Fibroblast of skin of right biceps (primary cell): ENCODE measurements at regions not wholly inside any gene's neighbourhood (a gene's known extent, or its start where the extent isn't known, plus 50 kb on each side); places are given as distances from the start of the nearest gene placed in this dataset.
"Not testable (repeated sequence)": the region's sequence is repeated elsewhere in the genome, so short reads cannot be mapped to it uniquely, and the experiment has no call there.

Experiments used
- DNase-seq: peaks from one replicate; pipeline ENCODE4 v3.0.0-alpha.2; 2013

DNA sequence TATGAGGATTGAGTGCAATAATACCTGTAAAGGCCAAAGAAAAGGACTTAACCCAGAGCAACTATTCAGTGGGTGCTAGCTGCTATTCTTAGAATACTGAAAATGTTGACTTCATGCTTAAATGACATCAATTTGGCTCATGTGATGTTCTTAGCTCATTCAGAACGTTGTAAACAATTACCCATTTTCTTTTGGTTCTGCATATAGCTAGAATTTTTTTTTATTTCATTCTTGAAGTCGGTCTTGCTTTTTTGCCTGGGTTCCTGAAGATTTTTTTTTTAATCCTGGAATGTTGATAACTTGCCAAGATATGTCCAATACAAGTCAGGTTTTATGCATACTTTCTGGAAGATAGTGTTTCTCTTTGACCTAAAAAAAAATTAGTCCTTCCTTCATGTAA, 772.0 kb downstream of the LTN1 start:
- peak; percentile 56 for DNase-seq

GRCh38 chr21:28216976-28217523, 775.6 kb downstream of the LTN1 start:
- no peak for DNase-seq

DNA sequence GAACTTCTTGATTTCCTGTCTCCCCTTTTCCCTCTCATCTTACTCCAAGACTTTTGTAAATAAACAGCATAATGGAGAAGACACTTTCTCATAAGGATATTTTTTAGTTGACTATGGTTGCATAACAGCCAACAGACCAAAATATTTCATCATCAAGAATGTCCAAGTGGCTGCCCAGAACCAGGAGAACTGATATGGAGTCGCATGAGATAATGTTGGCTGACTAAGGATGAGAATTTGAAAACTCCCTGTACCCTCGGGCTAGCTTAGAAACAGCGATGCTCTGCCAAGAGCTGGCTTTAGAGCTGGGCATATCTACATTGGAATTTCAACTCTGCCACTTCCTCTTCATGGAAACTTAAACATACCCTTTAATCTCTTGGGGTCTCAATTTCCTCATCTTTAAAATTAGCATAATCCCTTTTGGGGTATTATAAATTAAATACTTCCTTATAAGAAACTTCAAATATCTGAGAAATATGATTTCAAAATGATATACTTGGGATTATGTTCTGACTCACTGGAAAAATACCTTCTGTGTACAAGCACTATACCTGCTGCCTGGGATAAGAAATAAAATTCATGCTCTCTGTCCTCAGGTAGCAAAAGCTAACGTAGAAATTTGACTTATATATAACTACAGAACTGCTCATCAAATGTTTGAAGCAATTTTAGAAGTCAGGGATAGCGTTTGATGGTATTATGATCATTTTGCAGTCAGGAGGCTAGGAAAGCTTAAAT, 777.3 kb downstream of the LTN1 start:
- DNase-seq: peak; percentile 15

DNA sequence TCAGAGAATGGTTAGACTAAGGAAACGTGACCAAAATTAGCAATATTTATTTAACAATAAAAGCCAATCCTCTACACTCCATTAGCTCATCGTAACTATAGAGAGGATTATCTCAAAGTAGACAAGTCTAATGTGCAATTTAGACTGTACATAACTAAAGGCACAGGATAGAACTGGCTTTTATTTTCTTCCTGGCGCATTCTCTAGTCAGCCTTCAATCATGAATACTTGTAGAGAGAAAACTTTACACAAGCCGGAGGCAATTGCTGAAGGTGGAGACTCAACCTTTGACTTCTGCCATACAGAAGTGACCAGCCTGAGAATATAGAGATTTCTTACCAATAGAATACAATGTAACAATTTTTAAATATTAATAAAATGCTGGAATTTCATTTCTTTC, 777.9 kb downstream of the LTN1 start:
- no peak for DNase-seq

- peak; percentile 13 for DNase-seq
Measured at GRCh38 chr21:28213261-28213660, 779.4 kb downstream of the LTN1 start.

DNA sequence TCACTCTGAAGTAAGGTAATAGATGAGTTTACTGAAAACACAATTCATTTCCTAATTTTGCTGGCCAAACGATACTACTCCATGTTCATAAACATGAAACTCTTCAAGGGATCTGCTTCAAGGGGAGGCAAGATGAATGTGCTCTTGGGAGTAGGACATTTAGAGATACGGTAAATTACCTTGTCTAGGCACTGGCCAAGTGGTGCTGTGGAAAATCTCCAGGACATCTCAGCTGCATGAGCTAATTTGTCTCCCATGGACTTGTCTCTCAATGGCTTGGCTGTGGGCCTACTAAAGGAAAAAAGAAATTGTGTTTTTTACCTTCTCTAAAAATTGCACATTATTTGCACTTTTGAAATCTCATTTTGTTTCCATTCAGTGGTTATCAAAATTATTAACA, 780.6 kb downstream of the LTN1 start:
- DNase-seq: no peak

GRCh38 chr21:28207436-28208173, 785.1 kb downstream of the LTN1 start:
- DNase-seq: peak; percentile 89

- DNase-seq: peak; percentile 23
Measured at GRCh38 chr21:28200726-28201125, 792.0 kb downstream of the LTN1 start.

GRCh38 chr21:28196981-28197380, 795.7 kb downstream of the LTN1 start:
- no peak for DNase-seq

GRCh38 chr21:28193189-28193588, 799.5 kb downstream of the LTN1 start:
- DNase-seq: no peak

GRCh38 chr21:28186604-28187003, 806.1 kb downstream of the LTN1 start:
- DNase-seq: no peak

DNA sequence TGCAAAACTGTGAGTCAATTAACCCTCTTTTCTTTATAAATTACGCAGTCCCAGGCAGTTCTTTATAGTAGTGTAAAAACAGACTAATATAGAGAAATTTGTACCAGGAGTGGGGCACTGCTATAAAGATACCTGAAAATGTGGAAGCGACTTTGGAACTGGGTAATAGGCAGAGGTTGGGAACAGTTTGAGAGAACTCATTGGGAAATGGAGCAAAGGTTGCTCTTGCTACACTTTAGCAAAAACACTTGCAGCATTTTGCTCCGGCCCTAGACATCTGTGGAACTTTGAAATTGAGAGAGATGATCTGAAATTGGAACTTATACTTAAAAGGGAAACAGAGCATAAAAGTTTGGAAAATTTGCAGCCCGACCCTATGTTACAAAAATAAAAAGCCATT, 810.9 kb downstream of the LTN1 start:
- DNase-seq: no peak

- DNase-seq: no peak
Measured at GRCh38 chr21:28179136-28179535, 813.5 kb downstream of the LTN1 start.

GRCh38 chr21:28177124-28177523, 815.6 kb downstream of the LTN1 start:
- peak; percentile 20 for DNase-seq

- DNase-seq: peak; percentile 44
Measured at GRCh38 chr21:28174701-28175100, 818.0 kb downstream of the LTN1 start.

- DNase-seq: no peak
Measured at GRCh38 chr21:28174006-28174405, 818.7 kb downstream of the LTN1 start.

DNA sequence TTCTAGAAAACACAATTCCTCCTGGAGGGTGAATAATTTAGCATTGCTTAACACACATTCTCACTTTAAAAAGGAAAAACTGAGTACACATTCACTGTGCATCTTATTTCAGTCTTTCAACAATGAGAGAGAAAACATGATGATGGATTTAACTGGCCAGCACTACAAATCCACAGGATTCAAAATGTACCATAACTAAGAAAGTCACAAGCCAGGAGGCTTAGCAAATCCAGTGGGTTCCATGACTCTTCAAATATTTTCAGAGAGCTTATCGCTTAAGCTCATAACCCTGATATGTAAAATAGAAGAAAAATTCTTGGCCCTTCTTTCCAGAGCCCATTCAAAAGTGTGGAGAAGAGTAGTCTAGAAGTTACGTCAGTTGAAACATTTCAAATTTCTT, 820.3 kb downstream of the LTN1 start:
- DNase-seq: no peak

- no peak for DNase-seq
Measured at GRCh38 chr21:28167366-28167765, 825.3 kb downstream of the LTN1 start.

DNA sequence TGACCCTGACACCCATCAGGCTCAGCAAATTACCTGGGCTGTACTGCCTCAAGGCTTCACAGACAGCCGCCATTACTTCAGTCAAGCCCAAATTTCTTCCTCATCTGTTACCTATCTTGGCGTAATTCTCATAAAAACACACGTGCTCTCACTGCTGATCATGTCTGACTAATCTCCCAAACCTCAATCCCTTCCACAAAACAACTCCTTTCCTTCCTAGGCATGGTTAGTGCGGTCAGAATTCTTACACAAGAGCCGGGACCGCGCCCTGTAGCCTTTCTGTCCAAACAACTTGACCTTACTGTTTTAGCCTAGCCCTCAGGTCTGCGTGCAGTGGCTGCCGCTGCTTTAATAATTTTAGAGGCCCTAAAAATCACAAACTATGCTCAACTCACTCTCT, 828.2 kb downstream of the LTN1 start:
- DNase-seq: not testable (repeated sequence)

- DNase-seq: not testable (repeated sequence)
Measured at GRCh38 chr21:28162052-28162451, 830.6 kb downstream of the LTN1 start.

DNA sequence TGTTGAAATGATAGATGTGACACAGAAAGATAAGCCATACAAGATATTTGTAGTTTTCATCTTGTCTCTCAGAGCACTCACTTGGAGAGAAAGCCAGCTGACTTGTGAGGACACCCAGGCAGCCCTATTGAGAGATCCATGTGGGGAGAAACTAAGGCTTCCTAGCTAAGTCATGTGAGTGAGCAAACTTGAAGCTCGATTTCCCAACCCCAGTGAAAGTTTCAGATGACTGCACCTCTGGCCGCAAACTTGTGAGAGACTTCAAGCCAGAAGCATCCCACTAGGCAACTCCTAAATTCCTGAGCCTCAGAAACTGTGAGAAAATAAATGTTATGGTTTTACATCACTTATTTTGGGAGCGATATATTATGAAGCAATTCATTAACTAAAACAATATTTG, 832.3 kb downstream of the LTN1 start:
- no peak for DNase-seq

DNA sequence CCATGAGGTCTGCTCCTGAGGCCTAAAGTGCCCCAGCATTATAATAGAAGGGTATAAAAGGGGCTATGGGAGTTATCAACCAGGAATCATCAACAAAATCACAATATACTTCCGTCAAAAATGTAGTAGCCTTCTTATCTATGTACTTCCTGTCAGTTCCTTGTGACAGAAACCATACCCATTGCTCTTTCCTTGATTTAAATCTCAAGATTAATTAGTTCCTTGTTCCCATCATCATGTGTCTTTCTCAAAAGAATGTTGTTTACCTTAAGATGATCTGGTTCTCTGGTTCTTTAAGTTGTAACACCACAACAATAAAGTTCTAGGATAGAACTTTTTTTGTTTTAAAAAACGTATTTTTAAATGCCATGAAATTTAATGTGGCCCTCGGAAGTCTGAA, 833.3 kb downstream of the LTN1 start:
- DNase-seq: no peak

GRCh38 chr21:28156590-28156989, 836.1 kb downstream of the LTN1 start:
- no peak for DNase-seq

GRCh38 chr21:28154121-28154520, 838.6 kb downstream of the LTN1 start:
- no peak for DNase-seq
